ENCODE measurements at regions not wholly inside any gene's neighbourhood (a gene's known extent, or its start where the extent isn't known, plus 50 kb on each side); places are given as distances from the start of the nearest gene placed in this dataset.

DNA sequence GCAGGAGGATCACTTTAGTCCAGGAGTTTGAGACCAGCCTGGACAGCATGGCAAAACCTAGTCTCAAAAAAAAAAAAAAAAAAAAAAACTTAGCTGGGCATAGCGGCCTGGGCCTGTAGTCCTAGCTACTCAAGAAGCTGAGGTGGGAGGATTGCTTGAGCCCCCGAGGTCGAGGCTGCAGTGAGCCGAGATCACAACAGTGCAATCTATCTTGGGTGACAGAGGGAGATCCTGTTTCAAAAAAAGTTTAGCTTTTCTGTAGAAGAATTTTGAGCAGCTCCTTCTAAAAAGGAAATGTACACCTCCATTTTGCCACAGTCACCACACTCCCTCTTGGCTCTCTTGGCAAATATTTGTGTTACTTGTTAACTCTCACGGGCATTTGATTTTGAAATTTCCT is 505.8 kb downstream of the DOK5 start:
- no peak overlapping the region for H3K4me2 ChIP-seq (replicated peaks; ENCODE audit: low read depth, low read length, poor library complexity, severe bottlenecking)
- 67% methylated on average over 4 of the region's 5 CpGs for WGBS (ENCODE audit: insufficient coverage)
- H3K27me3 Mint-ChIP-seq: no peaks in the 10 kb centered on the region
- H3K4me1 ChIP-seq (ENCODE audit: control insufficient read depth in 2 of 2, insufficient read depth in 2 of 2, low read length in 2 of 2): no peaks in the 10 kb centered on the region
- ATAC-seq (ENCODE audit: low read depth) (no peak), DNase-seq (no peak)
- H3K4me3 ChIP-seq (ENCODE audit: control extremely low read depth in 1 of 5, extremely low read depth in 1 of 5, insufficient read depth in 1 of 5, low read depth in 2 of 5, low read length in 4 of 5): no peak overlapping the region
- H3K79me2 ChIP-seq (ENCODE audit: control insufficient read depth, insufficient read depth, low read length): no peaks in the 10 kb centered on the region
- H3K9ac ChIP-seq (ENCODE audit: low read length): no peak overlapping the region
- CTCF ChIA-PET: interaction anchor here (0.7 kb wide), 1 partner anchor 1995 kb away, joined by 7 read pairs; no protein-coding TSS in a partner anchor
- no peaks in the 10 kb centered on the region for H3K9me3 Mint-ChIP-seq (ENCODE audit: insufficient read depth)
- no peaks in the 10 kb centered on the region for H4K20me1 ChIP-seq (ENCODE audit: control insufficient read depth, insufficient read depth, low read length, poor library complexity, severe bottlenecking)
- no peak overlapping the region for H3K4me3 Mint-ChIP-seq
- TF ChIP-seq, protein P1, sequence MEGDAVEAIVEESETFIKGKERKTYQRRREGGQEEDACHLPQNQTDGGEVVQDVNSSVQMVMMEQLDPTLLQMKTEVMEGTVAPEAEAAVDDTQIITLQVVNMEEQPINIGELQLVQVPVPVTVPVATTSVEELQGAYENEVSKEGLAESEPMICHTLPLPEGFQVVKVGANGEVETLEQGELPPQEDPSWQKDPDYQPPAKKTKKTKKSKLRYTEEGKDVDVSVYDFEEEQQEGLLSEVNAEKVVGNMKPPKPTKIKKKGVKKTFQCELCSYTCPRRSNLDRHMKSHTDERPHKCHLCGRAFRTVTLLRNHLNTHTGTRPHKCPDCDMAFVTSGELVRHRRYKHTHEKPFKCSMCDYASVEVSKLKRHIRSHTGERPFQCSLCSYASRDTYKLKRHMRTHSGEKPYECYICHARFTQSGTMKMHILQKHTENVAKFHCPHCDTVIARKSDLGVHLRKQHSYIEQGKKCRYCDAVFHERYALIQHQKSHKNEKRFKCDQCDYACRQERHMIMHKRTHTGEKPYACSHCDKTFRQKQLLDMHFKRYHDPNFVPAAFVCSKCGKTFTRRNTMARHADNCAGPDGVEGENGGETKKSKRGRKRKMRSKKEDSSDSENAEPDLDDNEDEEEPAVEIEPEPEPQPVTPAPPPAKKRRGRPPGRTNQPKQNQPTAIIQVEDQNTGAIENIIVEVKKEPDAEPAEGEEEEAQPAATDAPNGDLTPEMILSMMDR (IDR thresholded peaks at IDR 0.05): no peak
- no peak for TF ChIP-seq EZH2 (IDR thresholded peaks at IDR 0.05; ENCODE audit: borderline replicate concordance, insufficient read depth, low read depth, low read length, poor library complexity, severe bottlenecking)
- H3K27ac Mint-ChIP-seq: no peak overlapping the region
- no peaks in the 10 kb centered on the region for H3K36me3 ChIP-seq (replicated peaks in 1 of 2; ENCODE audit: control extremely low read depth in 1 of 2, control insufficient read depth in 1 of 2, extremely low read depth in 1 of 2, insufficient read depth in 2 of 2, low read length in 1 of 2)
- no peaks in the 10 kb centered on the region for H3K27me3 ChIP-seq (replicated peaks in 1 of 4; ENCODE audit: control extremely low read depth in 1 of 4, control insufficient read depth in 3 of 4, insufficient read depth in 4 of 4, low read length in 3 of 4)
- no peaks in the 10 kb centered on the region for H3K4me1 Mint-ChIP-seq
- POLR2A ChIA-PET: no interaction called here
- H2AFZ ChIP-seq (ENCODE audit: insufficient read depth, low read depth, low read length, poor library complexity, severe bottlenecking): no peak overlapping the region
- no peaks in the 10 kb centered on the region for H3K9me3 ChIP-seq (ENCODE audit: control extremely low read depth in 1 of 3, control insufficient read depth in 2 of 3, insufficient read depth in 1 of 3, low read length in 2 of 3)
- H3K27ac ChIP-seq (ENCODE audit: low read length in 2 of 2): no peak overlapping the region
- intact Hi-C loops (cut with micrococcal nuclease): no loop called here

DNA sequence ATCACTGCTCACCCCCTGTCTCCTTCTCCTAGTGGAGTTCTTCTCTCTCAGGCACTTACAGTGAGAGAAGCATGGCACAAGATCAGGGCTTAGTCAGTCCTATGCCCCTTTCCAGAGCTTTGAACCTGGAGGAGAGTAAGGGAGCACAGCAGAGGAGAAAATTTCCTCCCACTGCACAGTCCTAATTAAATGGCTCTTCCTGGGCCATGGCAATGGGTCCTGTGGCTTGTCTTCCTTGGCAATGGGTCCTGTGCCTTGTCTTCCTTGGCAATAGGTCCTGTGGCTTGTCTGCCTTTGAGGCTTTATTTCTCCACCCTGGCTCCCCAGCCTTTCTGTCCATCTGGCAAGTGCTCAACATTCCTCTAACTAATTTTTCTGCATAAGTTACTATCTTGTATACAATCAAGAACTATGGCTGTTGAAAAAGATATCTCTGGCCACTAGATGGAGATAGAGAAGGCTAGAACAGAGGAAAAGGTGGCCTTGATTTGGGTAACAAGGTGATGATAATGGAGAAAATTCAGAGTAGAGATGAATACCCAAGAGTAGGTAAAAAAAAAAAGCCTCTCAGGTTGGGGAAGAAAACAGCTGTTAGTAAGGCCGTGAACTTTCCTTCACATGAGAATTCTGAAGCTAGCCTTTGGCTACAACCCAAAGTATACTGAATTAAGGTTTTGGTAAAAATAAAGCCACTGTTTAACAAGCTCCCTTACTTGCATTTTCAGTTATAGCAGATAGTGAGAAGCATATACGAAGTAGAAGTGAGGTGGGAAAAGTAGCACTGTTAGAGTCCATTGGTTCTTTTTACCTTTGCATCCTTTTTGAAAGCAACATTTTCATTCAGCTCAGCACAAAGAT is 504.9 kb downstream of the DOK5 start:
- no peak overlapping the region for H3K9ac ChIP-seq (ENCODE audit: low read length)
- Mint-ChIP-seq H3K9me3 (ENCODE audit: insufficient read depth) (no peaks in the 10 kb centered on the region), H3K4me3 (no peak overlapping the region), H3K27ac (no peak overlapping the region), H3K4me1 (no peaks in the 10 kb centered on the region), H3K27me3 (no peaks in the 10 kb centered on the region)
- no peaks in the 10 kb centered on the region for H3K79me2 ChIP-seq (ENCODE audit: control insufficient read depth, insufficient read depth, low read length)
- no CpG with 5 or more reads among the region's 2 CpGs for WGBS (ENCODE audit: insufficient coverage)
- no peaks in the 10 kb centered on the region for H3K4me1 ChIP-seq (ENCODE audit: control insufficient read depth in 2 of 2, insufficient read depth in 2 of 2, low read length in 2 of 2)
- DNase-seq (no peak), ATAC-seq (ENCODE audit: low read depth) (no peak)
- no peaks in the 10 kb centered on the region for H3K9me3 ChIP-seq (ENCODE audit: control extremely low read depth in 1 of 3, control insufficient read depth in 2 of 3, insufficient read depth in 1 of 3, low read length in 2 of 3)
- H3K4me3 ChIP-seq (ENCODE audit: control extremely low read depth in 1 of 5, extremely low read depth in 1 of 5, insufficient read depth in 1 of 5, low read depth in 2 of 5, low read length in 4 of 5): no peak overlapping the region
- CTCF ChIA-PET: no interaction called here
- H3K4me2 ChIP-seq (replicated peaks; ENCODE audit: low read depth, low read length, poor library complexity, severe bottlenecking): no peak overlapping the region
- no peak overlapping the region for H3K27ac ChIP-seq (ENCODE audit: low read length in 2 of 2)
- TF ChIP-seq, protein P1 (IDR thresholded peaks at IDR 0.05): no peak
- no peak for TF ChIP-seq EZH2 (IDR thresholded peaks at IDR 0.05; ENCODE audit: borderline replicate concordance, insufficient read depth, low read depth, low read length, poor library complexity, severe bottlenecking)
- no peaks in the 10 kb centered on the region for H3K27me3 ChIP-seq (replicated peaks in 1 of 4; ENCODE audit: control extremely low read depth in 1 of 4, control insufficient read depth in 3 of 4, insufficient read depth in 4 of 4, low read length in 3 of 4)
- H2AFZ ChIP-seq (ENCODE audit: insufficient read depth, low read depth, low read length, poor library complexity, severe bottlenecking): no peak overlapping the region
- no peaks in the 10 kb centered on the region for H3K36me3 ChIP-seq (replicated peaks in 1 of 2; ENCODE audit: control extremely low read depth in 1 of 2, control insufficient read depth in 1 of 2, extremely low read depth in 1 of 2, insufficient read depth in 2 of 2, low read length in 1 of 2)
- intact Hi-C loops (cut with micrococcal nuclease): no loop called here
- H4K20me1 ChIP-seq (ENCODE audit: control insufficient read depth, insufficient read depth, low read length, poor library complexity, severe bottlenecking): no peaks in the 10 kb centered on the region
- POLR2A ChIA-PET: no interaction called here
